Body of pancreas (tissue), 4 donors: ENCODE measurements at regions not wholly inside any gene's neighbourhood (a gene's known extent, or its start where the extent isn't known, plus 50 kb on each side); places are given as distances from the start of the nearest gene placed in this dataset.

Experiments used
- POLR2A ChIP-seq, 3 donors: fragments of 450-650 bp; IDR thresholded peaks; one replicate each; pipeline ENCODE4 v1.6.1; 2016; ENCODE audit warnings: antibody characterized with exemption in 3 of 3, mild to moderate bottlenecking in 2 of 3
- TF ChIP-seq, protein P1 (sequence below), 7 experiments: fragments of 450-650 bp in 4 of 7; fragments of 200-600 bp in 3 of 7; sonication (generic) in 3 of 7; IDR thresholded peaks; one replicate each; pipeline ENCODE4 v1.5.1; 2016 to 2019; ENCODE audit warnings: antibody characterized with exemption in 7 of 7

DNA sequence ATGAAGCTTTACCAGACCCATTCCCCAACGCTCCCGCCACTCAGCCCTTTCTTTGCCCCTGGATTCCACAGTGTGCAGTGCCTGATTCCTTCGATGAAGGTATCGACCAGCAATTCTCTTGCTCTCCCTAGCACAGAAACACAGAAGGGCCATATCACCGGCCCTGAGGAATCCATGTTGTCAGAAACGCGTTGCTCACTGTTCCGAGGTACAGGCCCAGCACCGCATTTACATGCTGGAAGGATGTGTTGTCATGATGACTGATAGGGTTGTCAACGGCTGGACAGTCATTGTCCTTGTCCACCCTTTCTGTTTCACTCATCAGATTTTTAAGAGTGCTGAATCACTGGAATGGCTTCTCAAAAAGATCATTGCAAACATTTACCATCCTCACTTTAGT lies 57.2 kb upstream of the GPR6 start:
- no peak for TF ChIP-seq POLR2A (IDR thresholded peaks at IDR 0.05)
- TF ChIP-seq, protein P1, sequence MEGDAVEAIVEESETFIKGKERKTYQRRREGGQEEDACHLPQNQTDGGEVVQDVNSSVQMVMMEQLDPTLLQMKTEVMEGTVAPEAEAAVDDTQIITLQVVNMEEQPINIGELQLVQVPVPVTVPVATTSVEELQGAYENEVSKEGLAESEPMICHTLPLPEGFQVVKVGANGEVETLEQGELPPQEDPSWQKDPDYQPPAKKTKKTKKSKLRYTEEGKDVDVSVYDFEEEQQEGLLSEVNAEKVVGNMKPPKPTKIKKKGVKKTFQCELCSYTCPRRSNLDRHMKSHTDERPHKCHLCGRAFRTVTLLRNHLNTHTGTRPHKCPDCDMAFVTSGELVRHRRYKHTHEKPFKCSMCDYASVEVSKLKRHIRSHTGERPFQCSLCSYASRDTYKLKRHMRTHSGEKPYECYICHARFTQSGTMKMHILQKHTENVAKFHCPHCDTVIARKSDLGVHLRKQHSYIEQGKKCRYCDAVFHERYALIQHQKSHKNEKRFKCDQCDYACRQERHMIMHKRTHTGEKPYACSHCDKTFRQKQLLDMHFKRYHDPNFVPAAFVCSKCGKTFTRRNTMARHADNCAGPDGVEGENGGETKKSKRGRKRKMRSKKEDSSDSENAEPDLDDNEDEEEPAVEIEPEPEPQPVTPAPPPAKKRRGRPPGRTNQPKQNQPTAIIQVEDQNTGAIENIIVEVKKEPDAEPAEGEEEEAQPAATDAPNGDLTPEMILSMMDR (IDR thresholded peaks at IDR 0.05): no peak
